ENCODE measurements at regions not wholly inside any gene's neighbourhood (a gene's known extent, or its start where the extent isn't known, plus 50 kb on each side); places are given as distances from the start of the nearest gene placed in this dataset.
A peak's percentile ranks its signal among the peaks of the same experiment; 100 is the strongest.

- DNase-seq (ENCODE audit: low read depth), result peak; percentile 65
- H3K4me3 ChIP-seq (ENCODE audit: low read depth, low read length), result peak overlapping the region; percentile 71
- no peak for TF ChIP-seq CTCF (IDR thresholded peaks at IDR 0.05; ENCODE audit: insufficient read depth, low read depth, low read length, missing control alignments)
Measured at GRCh38 chr1:200302192-200302920, 107.5 kb downstream of the ZNF281 start.

- no peak for TF ChIP-seq CTCF (IDR thresholded peaks at IDR 0.05; ENCODE audit: insufficient read depth, low read depth, low read length, missing control alignments)
- no peak overlapping the region for H3K4me3 ChIP-seq (ENCODE audit: low read depth, low read length)
Measured at GRCh38 chr1:200301152-200301551, 108.7 kb downstream of the ZNF281 start.

GRCh38 chr1:200299571-200299970, 110.3 kb downstream of the ZNF281 start:
- H3K4me3 ChIP-seq (ENCODE audit: low read depth, low read length), result no peak overlapping the region
- no peak for TF ChIP-seq CTCF (IDR thresholded peaks at IDR 0.05; ENCODE audit: insufficient read depth, low read depth, low read length, missing control alignments)
- no peak for DNase-seq (ENCODE audit: low read depth)

More at GRCh38 chr1:200301152-200301551, 108.7 kb downstream of the ZNF281 start:
- DNase-seq (ENCODE audit: low read depth), result no peak

GRCh38 chr1:200298242-200298641, 111.6 kb downstream of the ZNF281 start:
- H3K4me3 ChIP-seq (ENCODE audit: low read depth, low read length), result no peak overlapping the region
- no peak for TF ChIP-seq CTCF (IDR thresholded peaks at IDR 0.05; ENCODE audit: insufficient read depth, low read depth, low read length, missing control alignments)
- no peak for DNase-seq (ENCODE audit: low read depth)

- no peak overlapping the region for H3K4me3 ChIP-seq (ENCODE audit: low read depth, low read length)
- TF ChIP-seq CTCF (IDR thresholded peaks at IDR 0.05; ENCODE audit: insufficient read depth, low read depth, low read length, missing control alignments), result no peak
- no peak for DNase-seq (ENCODE audit: low read depth)
Measured at GRCh38 chr1:200296091-200296661, 113.7 kb downstream of the ZNF281 start.

GRCh38 chr1:200294241-200294640, 115.6 kb downstream of the ZNF281 start:
- no peak overlapping the region for H3K4me3 ChIP-seq (ENCODE audit: low read depth, low read length)
- no peak for DNase-seq (ENCODE audit: low read depth)
- TF ChIP-seq CTCF (IDR thresholded peaks at IDR 0.05; ENCODE audit: insufficient read depth, low read depth, low read length, missing control alignments), result no peak

All from GM12865 (cell line).